Transverse colon (tissue), 4 donors: ENCODE measurements at regions not wholly inside any gene's neighbourhood (a gene's known extent, or its start where the extent isn't known, plus 50 kb on each side); places are given as distances from the start of the nearest gene placed in this dataset.

Experiments
- DNase-seq: peaks from one replicate; pipeline ENCODE4 v3.0.0-alpha.2; 2019
- H3K27ac ChIP-seq, 4 donors: fragments of 200-600 bp; sonication (generic); 2 replicates each; pipeline ENCODE4 v1.5.1; 2016 to 2018; ENCODE audit warnings: inconsistent platforms in 4 of 4
- H3K27me3 ChIP-seq: fragments of 200-600 bp; sonication (generic); 2 replicates; pipeline ENCODE4 v1.5.1; 2017; ENCODE audit warnings: inconsistent platforms
- H3K36me3 ChIP-seq, 4 donors: fragments of 200-600 bp; sonication (generic); 2 replicates each; pipeline ENCODE4 v1.5.1; 2017 to 2019; ENCODE audit warnings: inconsistent platforms in 4 of 4
- H3K4me1 ChIP-seq, 4 donors: fragments of 200-600 bp; sonication (generic); 2 replicates each; pipeline ENCODE4 v1.5.1; 2017 to 2020; ENCODE audit warnings: inconsistent platforms in 4 of 4
- H3K4me3 ChIP-seq, 4 donors: fragments of 200-600 bp; sonication (generic); 1 replicate in 1 of 4; 2 replicates in 3 of 4; pipeline versions ENCODE4 v1.5.1 to v1.6.1; 2017 to 2019; ENCODE audit warnings: inconsistent platforms in 4 of 4
- H3K9me3 ChIP-seq, 2 donors: fragments of 200-600 bp; sonication (generic); 2 replicates each; pipeline ENCODE4 v1.5.1; 2017 to 2019; ENCODE audit warnings: inconsistent platforms in 2 of 2
- EP300 ChIP-seq: sonication (generic); formaldehyde crosslinking; IDR thresholded peaks from one replicate; pipeline ENCODE4 v1.6.1; 2017; ENCODE audit warnings: antibody characterized with exemption, low read depth
- POLR2A ChIP-seq: fragments of 450-650 bp; IDR thresholded peaks from one replicate; pipeline ENCODE4 v1.6.1; 2016; ENCODE audit warnings: antibody characterized with exemption, mild to moderate bottlenecking, moderate library complexity
- POLR2AphosphoS5 ChIP-seq, 3 donors: sonication (generic); formaldehyde crosslinking; IDR thresholded peaks; one replicate each; pipeline ENCODE4 v1.6.1; 2016; ENCODE audit warnings: antibody characterized with exemption in 3 of 3
- WGBS, 2 donors: methylation state at CpG; one replicate each; pipeline ENCODE4 v1.1.5; 2018; ENCODE audit warnings: low coverage in 1 of 2; 5-methylcytosine and 5-hydroxymethylcytosine counted together
- in situ Hi-C, 4 donors: fragments of 200-750 bp; cut with MboI; loops; one replicate each; pipeline versions ENCODE4 v1.15.0 to v1.15.1; 2017; ENCODE audit warnings: low sequenced_read_pairs in 3 of 4, low pct_ligation_motif_present in 1 of 4, low pct_unique_long_range_greater_than_20kb in 1 of 4
- intact Hi-C: fragments of 100-400 bp; cut with DNase I; formaldehyde crosslinking; loops from one replicate; pipeline ENCODE4 v1.15.1; 2023; ENCODE audit warnings: low total_unique reads
- TF ChIP-seq, protein P1 (sequence below), 5 experiments: fragments of 200-600 bp in 3 of 5; fragments of 450-650 bp in 2 of 5; sonication (generic) in 3 of 5; IDR thresholded peaks; 1 replicate in 2 of 5; 2 replicates in 3 of 5; pipeline ENCODE4 v1.5.1; 2016 to 2017; ENCODE audit warnings: antibody characterized with exemption in 5 of 5, inconsistent platforms in 3 of 5, mild to moderate bottlenecking in 2 of 5, moderate library complexity in 1 of 5

DNA sequence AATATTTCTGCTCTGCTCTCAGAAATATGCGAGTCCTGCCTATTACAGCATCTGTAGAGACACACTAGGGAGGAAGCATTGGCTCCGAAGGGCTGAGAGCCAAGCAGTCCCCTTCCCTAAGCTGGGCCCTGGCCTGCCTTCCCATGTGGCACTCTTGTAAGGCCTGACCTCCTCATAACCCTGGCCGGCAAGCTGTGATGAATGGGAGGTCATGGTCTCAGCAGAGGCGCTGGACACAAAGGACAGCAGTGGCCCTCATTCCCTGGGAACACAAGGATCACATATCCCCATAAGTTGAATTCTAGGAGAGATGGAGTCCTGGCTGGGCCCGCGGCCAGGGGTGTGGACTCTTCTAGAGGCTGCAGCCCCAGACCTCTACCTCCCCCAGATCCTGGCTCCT, 483.3 kb downstream of the ZNF536 start:
- Histone ChIP-seq H3K4me1 (no peaks in the 10 kb centered on the region), H3K27ac (no peak overlapping the region), H3K4me3 (no peak overlapping the region), H3K36me3 (no peaks in the 10 kb centered on the region), H3K27me3 (no peaks in the 10 kb centered on the region), H3K9me3 (no peaks in the 10 kb centered on the region)
- in situ Hi-C loops, result no loop called here
- no peak for DNase-seq
- WGBS, 2 donors, result 91% methylated on average over 6 of the region's 6 CpGs; no CpG with 5 or more reads in 1 of the 2 donors
- intact Hi-C loops, result no loop called here
- TF ChIP-seq EP300 (no peak), POLR2AphosphoS5 (IDR thresholded peaks at IDR 0.05) (no peak), POLR2A (no peak)
- TF ChIP-seq, protein P1, sequence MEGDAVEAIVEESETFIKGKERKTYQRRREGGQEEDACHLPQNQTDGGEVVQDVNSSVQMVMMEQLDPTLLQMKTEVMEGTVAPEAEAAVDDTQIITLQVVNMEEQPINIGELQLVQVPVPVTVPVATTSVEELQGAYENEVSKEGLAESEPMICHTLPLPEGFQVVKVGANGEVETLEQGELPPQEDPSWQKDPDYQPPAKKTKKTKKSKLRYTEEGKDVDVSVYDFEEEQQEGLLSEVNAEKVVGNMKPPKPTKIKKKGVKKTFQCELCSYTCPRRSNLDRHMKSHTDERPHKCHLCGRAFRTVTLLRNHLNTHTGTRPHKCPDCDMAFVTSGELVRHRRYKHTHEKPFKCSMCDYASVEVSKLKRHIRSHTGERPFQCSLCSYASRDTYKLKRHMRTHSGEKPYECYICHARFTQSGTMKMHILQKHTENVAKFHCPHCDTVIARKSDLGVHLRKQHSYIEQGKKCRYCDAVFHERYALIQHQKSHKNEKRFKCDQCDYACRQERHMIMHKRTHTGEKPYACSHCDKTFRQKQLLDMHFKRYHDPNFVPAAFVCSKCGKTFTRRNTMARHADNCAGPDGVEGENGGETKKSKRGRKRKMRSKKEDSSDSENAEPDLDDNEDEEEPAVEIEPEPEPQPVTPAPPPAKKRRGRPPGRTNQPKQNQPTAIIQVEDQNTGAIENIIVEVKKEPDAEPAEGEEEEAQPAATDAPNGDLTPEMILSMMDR (IDR thresholded peaks at IDR 0.05), result no peak

DNA sequence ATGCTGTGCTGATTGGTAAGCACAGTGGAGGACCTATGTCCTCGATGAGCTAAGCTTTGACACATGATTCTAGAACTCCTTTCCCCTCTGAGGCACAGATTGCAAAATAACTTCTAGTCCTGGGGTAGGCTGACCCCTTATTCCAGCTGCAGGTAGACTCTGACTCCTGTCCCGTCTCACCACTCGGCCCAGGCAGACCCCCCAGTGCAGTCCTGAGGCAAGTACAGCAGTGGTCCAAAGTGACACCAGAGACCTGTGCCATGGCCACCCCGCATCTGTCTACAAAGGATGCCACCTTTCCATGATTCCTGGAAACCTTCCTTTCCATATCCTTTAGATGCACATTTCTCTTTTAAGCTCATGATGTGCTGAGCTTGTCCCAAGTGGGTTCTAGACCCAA, 482.5 kb downstream of the ZNF536 start:
- no peaks in the 10 kb centered on the region for H3K9me3 ChIP-seq
- H3K27ac ChIP-seq, result no peak overlapping the region
- peaks cover 0 to 5% (median 0%) of the 10 kb centered on the region in 4 donors for H3K4me1 ChIP-seq
- intact Hi-C loops (no loop called here), in situ Hi-C loops (no loop called here)
- no peaks in the 10 kb centered on the region for H3K27me3 ChIP-seq
- TF ChIP-seq, protein P1 (IDR thresholded peaks at IDR 0.05), result no peak
- TF ChIP-seq POLR2A (no peak), EP300 (no peak), POLR2AphosphoS5 (IDR thresholded peaks at IDR 0.05) (no peak)
- no peaks in the 10 kb centered on the region for H3K36me3 ChIP-seq
- no peak for DNase-seq
- WGBS, 2 donors, result 90 to 93% methylated on average over 2 to 4 of the region's 4 CpGs
- no peak overlapping the region for H3K4me3 ChIP-seq

DNA sequence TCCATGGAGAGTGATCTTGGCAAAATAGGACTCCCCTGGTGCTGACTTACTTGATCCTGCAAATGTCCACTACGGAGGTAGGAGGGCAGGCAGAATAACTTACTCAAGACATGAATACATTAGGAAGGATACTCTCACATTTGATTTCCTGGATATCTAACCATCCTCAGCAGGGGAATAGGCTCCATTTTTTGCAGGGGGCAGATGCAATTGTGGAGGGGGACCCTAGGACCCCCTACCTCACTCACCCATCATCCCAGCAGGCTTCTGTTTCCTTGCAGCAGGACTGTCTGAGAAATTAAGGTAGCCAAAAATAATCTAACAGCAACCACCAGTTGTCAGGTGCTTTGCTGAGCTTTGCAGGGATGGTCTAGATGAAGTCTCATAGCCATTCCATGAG, 482.0 kb downstream of the ZNF536 start:
- Histone ChIP-seq H3K4me3 (no peak overlapping the region), H3K27ac (no peak overlapping the region), H3K27me3 (no peaks in the 10 kb centered on the region), H3K36me3 (no peaks in the 10 kb centered on the region), H3K4me1 (peaks cover 0 to 8% (median 0%) of the 10 kb centered on the region in 4 donors), H3K9me3 (no peaks in the 10 kb centered on the region)
- no peak for DNase-seq
- intact Hi-C loops, result no loop called here
- no peak for TF ChIP-seq POLR2AphosphoS5 (IDR thresholded peaks at IDR 0.05)
- TF ChIP-seq POLR2A, result no peak
- TF ChIP-seq, protein P1 (IDR thresholded peaks at IDR 0.05), result no peak
- no peak for TF ChIP-seq EP300
- in situ Hi-C loops, result no loop called here
- 80 to 95% methylated on average over 1 of the region's 1 CpG for WGBS, 2 donors

DNA sequence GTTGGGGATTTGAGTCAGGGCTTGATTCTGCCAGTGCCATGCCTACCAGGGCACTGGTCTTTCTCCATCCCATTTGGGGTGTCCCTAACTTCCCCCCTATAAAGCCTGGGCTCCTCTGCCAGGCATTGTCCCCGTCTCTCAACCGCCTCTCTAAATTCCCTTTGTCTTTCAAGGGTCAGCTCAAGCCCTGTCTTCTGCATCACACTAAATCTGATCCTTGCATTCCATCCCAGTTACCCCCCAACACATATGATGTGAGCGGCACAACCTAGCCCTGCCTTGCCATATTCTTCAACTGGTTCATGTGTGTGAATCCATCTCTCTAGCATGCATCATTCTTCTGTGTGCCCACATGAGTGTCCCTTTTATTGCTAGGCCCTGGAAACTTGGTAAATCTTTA, 480.9 kb downstream of the ZNF536 start:
- WGBS, 2 donors, result 86 to 100% methylated on average over 1 to 3 of the region's 3 CpGs
- Histone ChIP-seq H3K4me1 (peaks cover 0 to 8% (median 0%) of the 10 kb centered on the region in 4 donors), H3K9me3 (no peaks in the 10 kb centered on the region), H3K36me3 (no peaks in the 10 kb centered on the region), H3K27me3 (no peaks in the 10 kb centered on the region), H3K27ac (no peak overlapping the region), H3K4me3 (no peak overlapping the region)
- intact Hi-C loops (no loop called here), in situ Hi-C loops (no loop called here)
- TF ChIP-seq POLR2A (no peak), EP300 (no peak), POLR2AphosphoS5 (IDR thresholded peaks at IDR 0.05) (no peak)
- TF ChIP-seq, protein P1 (IDR thresholded peaks at IDR 0.05), result no peak
- DNase-seq, result no peak
